Sigmoid colon (tissue), 4 donors: ENCODE measurements at regions not wholly inside any gene's neighbourhood (a gene's known extent, or its start where the extent isn't known, plus 50 kb on each side); places are given as distances from the start of the nearest gene placed in this dataset.

Experiments
- EP300 ChIP-seq, 4 donors: sonication (generic); formaldehyde crosslinking; IDR thresholded peaks; one replicate each; pipeline ENCODE4 v1.6.1; 2017; ENCODE audit warnings: antibody characterized with exemption in 4 of 4
- POLR2A ChIP-seq, 2 donors: fragments of 450-650 bp; IDR thresholded peaks; one replicate each; pipeline ENCODE4 v1.6.1; 2016; ENCODE audit warnings: antibody characterized with exemption in 2 of 2, mild to moderate bottlenecking in 2 of 2, moderate library complexity in 2 of 2
- POLR2AphosphoS5 ChIP-seq, 4 donors: sonication (generic); formaldehyde crosslinking; IDR thresholded peaks; one replicate each; pipeline ENCODE4 v1.6.1; 2017; ENCODE audit warnings: antibody characterized with exemption in 4 of 4
- TF ChIP-seq, protein P1 (sequence below), 4 experiments: fragments of 450-650 bp in 3 of 4; fragments of 200-600 bp in 1 of 4; IDR thresholded peaks; one replicate each; pipeline ENCODE4 v1.5.1; 2016 to 2019; ENCODE audit warnings: antibody characterized with exemption in 4 of 4, mild to moderate bottlenecking in 3 of 4, moderate library complexity in 2 of 4

DNA sequence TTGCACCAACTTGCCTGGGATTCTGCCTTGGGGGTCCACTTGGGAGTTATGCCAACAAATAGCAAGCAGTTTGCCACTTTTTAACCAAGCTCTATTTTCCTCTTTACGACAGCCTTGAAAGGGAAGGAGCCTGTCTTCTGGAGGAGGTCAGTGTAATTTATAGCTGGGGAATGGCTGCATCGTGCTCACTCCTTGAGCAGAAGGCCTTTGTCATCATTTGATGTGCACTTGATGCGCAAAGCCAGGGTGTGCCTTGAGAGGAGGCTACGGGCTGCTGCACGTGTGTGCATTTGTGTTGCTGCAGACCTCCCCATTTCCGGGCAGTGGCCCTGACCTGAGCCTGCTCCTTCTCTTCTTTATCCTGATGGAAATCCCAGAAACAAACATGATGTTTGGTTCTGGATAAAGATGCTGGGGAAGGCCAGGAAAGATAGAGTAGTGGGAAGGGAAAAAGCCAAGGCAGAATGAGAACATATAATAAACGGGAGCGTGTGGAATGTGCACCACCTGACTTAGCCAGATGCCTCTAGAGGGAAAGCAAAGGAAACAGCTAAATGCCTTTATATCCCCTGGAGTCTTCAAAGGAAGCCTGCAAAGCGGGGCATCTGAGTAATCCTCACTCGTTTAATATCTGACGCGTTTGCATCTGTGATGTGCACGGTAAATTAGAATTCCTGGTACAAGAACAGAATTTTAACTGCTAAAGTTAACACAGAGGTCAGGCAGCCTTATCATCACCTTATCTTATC is 68.3 kb upstream of the ZNF521 start:
- no peak for TF ChIP-seq POLR2AphosphoS5 (IDR thresholded peaks at IDR 0.05)
- TF ChIP-seq, protein P1, sequence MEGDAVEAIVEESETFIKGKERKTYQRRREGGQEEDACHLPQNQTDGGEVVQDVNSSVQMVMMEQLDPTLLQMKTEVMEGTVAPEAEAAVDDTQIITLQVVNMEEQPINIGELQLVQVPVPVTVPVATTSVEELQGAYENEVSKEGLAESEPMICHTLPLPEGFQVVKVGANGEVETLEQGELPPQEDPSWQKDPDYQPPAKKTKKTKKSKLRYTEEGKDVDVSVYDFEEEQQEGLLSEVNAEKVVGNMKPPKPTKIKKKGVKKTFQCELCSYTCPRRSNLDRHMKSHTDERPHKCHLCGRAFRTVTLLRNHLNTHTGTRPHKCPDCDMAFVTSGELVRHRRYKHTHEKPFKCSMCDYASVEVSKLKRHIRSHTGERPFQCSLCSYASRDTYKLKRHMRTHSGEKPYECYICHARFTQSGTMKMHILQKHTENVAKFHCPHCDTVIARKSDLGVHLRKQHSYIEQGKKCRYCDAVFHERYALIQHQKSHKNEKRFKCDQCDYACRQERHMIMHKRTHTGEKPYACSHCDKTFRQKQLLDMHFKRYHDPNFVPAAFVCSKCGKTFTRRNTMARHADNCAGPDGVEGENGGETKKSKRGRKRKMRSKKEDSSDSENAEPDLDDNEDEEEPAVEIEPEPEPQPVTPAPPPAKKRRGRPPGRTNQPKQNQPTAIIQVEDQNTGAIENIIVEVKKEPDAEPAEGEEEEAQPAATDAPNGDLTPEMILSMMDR (IDR thresholded peaks at IDR 0.05): no peak
- no peak for TF ChIP-seq POLR2A (IDR thresholded peaks at IDR 0.05)
- no peak for TF ChIP-seq EP300 (IDR thresholded peaks at IDR 0.05)
